ENCODE measurements at regions not wholly inside any gene's neighbourhood (a gene's known extent, or its start where the extent isn't known, plus 50 kb on each side); places are given as distances from the start of the nearest gene placed in this dataset.

- DNase-seq, result no peak
These were observed 270.1 kb upstream of the SHH start for GRCh38 chr7:156082048-156083040.

DNA sequence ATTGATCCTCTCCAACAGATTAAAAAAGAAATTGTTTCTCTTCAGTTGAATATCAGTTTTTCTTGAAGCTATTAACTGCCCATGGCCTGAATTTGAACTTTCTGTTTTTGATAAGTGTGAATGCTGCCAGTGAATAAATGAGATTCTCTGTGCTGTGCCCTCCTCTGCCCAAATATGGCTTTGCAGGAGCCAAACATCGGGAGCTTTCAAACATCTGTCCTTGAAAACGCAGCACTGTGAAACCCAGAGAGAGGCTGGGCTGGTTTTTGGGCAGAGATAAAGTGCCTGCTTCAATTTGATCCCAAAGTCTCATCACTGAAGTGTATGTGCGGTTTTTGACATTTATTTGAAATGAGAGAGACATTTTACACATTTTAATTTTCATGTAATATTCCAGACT lies 268.3 kb upstream of the SHH start:
- no peak for DNase-seq

- no peak for DNase-seq
These were observed 267.8 kb upstream of the SHH start for GRCh38 chr7:156080046-156080445.

DNA sequence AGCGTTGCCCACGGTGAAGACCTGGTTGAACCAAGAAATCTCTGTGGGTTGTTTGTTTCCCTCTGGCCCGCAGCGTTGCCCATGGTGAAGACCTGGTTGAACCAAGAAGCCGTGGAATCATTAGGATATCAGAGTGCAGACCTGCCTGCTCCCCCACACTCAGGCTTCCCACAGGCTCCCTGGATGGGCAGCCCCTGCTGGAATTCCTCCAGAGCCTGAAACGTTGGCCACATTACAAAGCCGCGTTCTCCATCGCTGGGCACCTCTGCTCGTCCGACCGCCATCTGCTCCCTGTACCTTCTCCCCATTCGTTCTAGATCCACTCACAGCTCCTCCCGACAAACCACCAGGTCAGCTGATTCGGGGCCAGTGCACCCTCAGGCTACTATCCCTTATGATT lies 266.9 kb upstream of the SHH start:
- no peak for DNase-seq

- DNase-seq, result no peak
These were observed 262.8 kb upstream of the SHH start for GRCh38 chr7:156074982-156075615.

- DNase-seq, result no peak
These were observed 261.8 kb upstream of the SHH start for GRCh38 chr7:156074084-156074483.

GRCh38 chr7:156073366-156074052 lies 261.2 kb upstream of the SHH start:
- no peak for DNase-seq

- no peak for DNase-seq
These were observed 259.3 kb upstream of the SHH start for GRCh38 chr7:156071612-156072011.

DNA sequence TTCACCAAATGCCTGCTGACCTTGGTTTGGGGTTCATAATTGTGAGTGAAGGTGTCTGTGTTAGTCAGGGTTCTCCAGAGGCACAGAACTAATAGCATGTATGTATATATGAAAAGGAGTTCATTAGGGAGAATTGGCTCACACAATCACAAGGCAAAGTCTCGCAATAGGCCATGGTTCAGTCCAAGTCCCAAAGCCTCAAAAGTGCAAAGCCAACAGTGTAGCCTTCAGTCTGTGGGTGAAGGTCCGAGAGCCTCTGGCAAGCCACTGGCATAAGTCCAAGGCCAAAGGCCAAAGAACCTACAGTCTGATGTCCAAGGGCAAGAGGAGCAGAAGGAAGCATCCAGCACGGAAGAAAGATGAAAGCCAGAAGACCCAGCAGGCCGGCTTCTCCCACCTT lies 257.6 kb upstream of the SHH start:
- DNase-seq, result no peak

- no peak for DNase-seq
These were observed 254.9 kb upstream of the SHH start for GRCh38 chr7:156067156-156067555.

DNA sequence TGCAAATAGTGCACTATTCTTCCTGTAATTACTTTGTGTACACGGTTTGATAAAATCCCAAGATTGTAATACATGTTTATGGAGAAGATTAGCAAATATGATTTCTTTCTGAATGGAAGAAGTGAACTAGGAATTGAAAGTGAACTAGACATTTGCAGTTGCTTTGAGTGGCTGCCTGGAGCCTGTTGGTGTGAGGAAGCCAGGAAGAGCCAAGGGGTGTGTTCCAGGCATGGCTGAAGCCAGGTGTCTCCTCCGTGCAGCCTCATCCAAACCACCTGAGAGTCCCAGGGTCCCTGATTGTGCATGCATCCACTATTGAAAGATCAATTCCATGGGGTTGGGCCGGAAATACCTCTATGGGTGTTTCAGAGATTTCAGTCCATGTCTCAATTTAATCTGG lies 253.1 kb upstream of the SHH start:
- no peak for DNase-seq

DNA sequence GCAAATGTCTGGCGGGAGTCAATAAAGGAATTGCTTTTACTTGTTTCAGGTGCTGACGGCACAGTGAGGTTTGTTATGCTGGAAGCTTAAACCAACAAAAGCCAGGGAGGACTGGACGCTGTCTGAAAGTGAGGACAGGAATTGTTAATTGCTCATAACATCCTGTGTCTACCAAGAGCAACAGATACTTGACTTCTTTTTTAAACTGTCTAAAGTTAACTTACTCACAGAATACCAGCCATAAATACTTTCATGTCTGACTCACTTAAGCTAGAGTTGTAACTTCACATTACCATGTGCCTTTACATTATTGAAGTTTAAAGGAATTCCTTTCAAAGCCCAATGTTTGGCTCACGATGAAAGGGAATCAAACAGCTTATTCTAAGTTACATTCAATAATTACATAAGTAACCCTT lies 252.7 kb upstream of the SHH start:
- no peak for DNase-seq

DNA sequence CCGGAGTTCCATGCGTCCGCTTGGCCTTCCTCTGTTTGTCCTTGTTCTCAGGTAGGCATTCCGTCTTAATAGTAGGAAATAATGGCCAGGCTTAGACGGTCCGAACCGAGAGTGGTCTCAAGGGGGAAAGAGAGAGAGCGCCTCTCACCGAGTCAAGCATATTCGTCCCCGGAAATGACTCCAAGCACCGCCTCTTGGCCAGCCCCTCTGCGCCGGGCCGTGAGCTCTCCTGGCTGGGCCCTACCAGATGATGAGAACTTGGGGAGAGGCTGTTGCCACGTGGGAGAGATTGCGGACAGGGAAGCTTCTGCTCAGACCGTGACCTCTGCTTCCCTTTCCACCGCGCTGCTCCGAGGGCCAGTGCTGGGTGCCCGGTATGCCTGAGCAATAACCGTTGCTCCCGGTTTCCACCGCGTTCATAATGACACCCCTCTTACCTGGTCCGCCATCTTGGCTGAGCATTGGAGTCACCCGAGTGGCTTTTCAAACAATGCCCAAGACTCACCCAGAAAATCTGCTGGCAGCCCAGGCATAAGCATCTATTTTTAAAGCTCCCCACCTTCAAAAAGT lies 251.1 kb upstream of the SHH start:
- DNase-seq, result no peak

DNA sequence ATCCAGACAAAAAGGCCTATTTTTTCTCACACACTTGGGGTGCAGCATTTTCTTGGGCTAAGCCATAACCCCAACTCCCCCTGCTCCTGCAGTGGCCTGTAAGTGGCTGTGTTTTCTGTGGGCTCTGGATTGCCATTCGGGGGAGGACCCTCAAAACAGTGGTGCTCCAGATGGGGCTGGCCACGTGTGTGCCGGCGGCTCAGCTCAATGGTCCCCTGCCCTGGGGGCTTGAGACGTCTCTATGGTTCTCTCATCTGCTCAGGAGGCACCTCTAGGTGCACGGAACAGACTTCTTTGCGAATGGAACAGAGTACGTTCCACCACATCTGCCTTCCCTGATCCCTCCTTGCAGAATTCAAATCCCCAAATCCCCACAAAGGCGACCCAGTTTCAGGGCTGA lies 250.0 kb upstream of the SHH start:
- no peak for DNase-seq

- no peak for DNase-seq
These were observed 249.5 kb upstream of the SHH start for GRCh38 chr7:156061689-156062255.

DNA sequence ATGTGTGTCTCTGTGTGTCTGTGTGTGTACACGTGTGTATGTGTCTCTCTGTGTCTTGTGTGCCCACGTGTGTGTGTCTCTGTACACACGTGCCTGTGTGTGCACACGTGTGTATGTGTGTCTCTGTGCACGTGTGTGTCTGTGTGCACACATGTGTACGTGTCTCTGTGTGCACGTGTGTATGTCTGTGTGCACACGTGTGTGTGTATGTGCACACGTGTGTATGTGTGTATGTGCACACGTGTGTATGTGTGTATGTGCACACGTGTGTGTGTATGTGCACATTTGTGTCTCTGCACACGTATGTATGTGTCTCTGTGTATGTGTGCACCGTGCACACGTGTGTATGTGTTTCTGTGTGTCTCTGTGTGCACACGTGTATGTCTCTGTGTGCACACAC lies 248.7 kb upstream of the SHH start:
- DNase-seq, result no peak

GRCh38 chr7:156059369-156059768 lies 247.1 kb upstream of the SHH start:
- no peak for DNase-seq

- no peak for DNase-seq
These were observed 246.0 kb upstream of the SHH start for GRCh38 chr7:156058248-156058647.

- no peak for DNase-seq
These were observed 244.3 kb upstream of the SHH start for GRCh38 chr7:156056534-156056933.

DNA sequence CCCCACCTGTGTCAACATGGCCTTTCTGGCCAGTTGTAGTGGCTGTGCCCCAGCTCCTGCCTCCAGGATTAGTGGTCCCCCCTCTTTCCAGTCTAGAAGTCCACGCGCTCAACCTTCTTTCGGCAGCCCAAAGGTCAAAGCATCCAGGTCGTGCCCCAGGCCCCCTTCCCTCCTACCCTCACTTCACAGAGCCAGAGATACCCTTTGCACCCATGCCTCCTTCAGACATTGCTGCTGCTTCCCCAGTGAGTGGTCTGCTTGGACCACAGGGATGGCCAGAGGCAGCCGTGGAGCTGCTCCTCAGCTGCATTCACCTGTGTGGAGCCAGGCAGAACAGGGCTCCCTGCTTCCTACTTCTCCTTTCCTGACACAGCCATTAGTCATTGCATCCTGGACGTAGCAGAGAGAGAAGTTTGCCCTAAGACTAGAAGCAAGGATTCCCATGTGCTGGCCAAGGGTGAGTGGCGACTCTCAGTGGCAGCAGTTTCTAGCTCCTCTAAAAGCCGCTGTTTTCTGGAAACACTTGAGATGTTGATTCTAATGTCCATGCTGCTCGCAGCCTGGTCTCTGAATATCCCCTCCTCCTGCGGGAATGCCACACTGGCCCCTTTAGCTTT lies 243.1 kb upstream of the SHH start:
- DNase-seq, result no peak

- DNase-seq, result no peak
These were observed 239.6 kb upstream of the SHH start for GRCh38 chr7:156051884-156052283.

Data from activated CD4-positive, alpha-beta T cell treated with anti-CD3 and anti-CD28 coated beads, Interleukin-2, amount 50 U/mL, for 16 hours (primary cell).